HepG2 (cell line): ENCODE measurements at regions not wholly inside any gene's neighbourhood (a gene's known extent, or its start where the extent isn't known, plus 50 kb on each side); places are given as distances from the start of the nearest gene placed in this dataset.

ENCODE experiments used
- EZH2 ChIP-seq: conservative IDR thresholded peaks from 2 replicates; pipeline ENCODE4 v1.6.1; 2012; ENCODE audit warnings: mild to moderate bottlenecking, low read depth, low read length, moderate library complexity
- KDM4B ChIP-seq: sonication (generic); formaldehyde crosslinking; IDR thresholded peaks from 2 replicates; pipeline ENCODE4 v1.4.0; 2020; ENCODE audit warnings: missing genetic modification reagents
- RAD21 ChIP-seq: fragments of 450-650 bp; formaldehyde crosslinking; IDR thresholded peaks from 2 replicates; pipeline ENCODE4 v1.5.0; 2020; ENCODE audit warnings: mild to moderate bottlenecking
- YY1 ChIP-seq: IDR thresholded peaks from 2 replicates; pipeline ENCODE4 v1.6.1; 2011; ENCODE audit warnings: low read length, low read depth, moderate library complexity, mild to moderate bottlenecking; ENCODE audit not compliant: insufficient read depth, insufficient replicate concordance
- ZNF737 ChIP-seq: sonication (generic); formaldehyde crosslinking; IDR thresholded peaks from 2 replicates; pipeline ENCODE4 v1.5.0; 2020; ENCODE audit warnings: missing genetic modification reagents, mild to moderate bottlenecking, borderline replicate concordance
- ZZZ3 ChIP-seq: sonication (generic); formaldehyde crosslinking; IDR thresholded peaks from 2 replicates; pipeline ENCODE4 v1.4.0; 2020; ENCODE audit warnings: missing genetic modification reagents, mild to moderate bottlenecking, borderline replicate concordance
- TF ChIP-seq, protein P1 (sequence below): sonication (generic); formaldehyde crosslinking; IDR thresholded peaks from 2 replicates; pipeline ENCODE4 v1.5.0; 2020; ENCODE audit warnings: mild to moderate bottlenecking, missing genetic modification reagents, moderate library complexity
- TF ChIP-seq, protein P2 (sequence below): sonication (generic); formaldehyde crosslinking; IDR thresholded peaks from 2 replicates; pipeline ENCODE4 v1.8.1; 2022; ENCODE audit warnings: mild to moderate bottlenecking, missing genetic modification reagents
- TF ChIP-seq, protein P3 (sequence below): IDR thresholded peaks from 2 replicates; pipeline ENCODE4 v1.6.1; 2016; ENCODE audit warnings: missing compliant biosample characterization, missing genetic modification reagents, borderline replicate concordance

DNA sequence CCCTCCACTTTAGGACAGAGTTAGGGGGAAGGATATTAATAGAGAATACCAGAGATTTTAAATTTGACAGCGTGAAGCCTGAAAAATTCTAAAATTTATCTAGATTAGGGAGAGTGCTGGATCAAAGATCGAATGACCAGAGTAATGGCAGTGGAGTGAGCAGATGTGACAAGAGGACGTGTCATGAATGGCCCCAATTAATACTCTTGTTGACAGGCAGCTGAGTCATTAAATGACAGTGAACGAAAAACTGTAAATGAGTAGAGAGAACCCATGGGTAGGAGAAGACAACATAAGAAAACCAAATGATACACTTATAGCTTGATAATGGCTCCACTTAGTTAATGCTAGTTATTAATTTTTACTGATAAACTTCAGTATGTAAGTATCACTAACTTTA is 73.9 kb upstream of the PLEKHA5 start:
- TF ChIP-seq, protein P1, sequence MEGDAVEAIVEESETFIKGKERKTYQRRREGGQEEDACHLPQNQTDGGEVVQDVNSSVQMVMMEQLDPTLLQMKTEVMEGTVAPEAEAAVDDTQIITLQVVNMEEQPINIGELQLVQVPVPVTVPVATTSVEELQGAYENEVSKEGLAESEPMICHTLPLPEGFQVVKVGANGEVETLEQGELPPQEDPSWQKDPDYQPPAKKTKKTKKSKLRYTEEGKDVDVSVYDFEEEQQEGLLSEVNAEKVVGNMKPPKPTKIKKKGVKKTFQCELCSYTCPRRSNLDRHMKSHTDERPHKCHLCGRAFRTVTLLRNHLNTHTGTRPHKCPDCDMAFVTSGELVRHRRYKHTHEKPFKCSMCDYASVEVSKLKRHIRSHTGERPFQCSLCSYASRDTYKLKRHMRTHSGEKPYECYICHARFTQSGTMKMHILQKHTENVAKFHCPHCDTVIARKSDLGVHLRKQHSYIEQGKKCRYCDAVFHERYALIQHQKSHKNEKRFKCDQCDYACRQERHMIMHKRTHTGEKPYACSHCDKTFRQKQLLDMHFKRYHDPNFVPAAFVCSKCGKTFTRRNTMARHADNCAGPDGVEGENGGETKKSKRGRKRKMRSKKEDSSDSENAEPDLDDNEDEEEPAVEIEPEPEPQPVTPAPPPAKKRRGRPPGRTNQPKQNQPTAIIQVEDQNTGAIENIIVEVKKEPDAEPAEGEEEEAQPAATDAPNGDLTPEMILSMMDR (CRISPR knock-in tag): no peak
- no peak for TF ChIP-seq ZZZ3
- TF ChIP-seq YY1: no peak
- TF ChIP-seq, protein P2, sequence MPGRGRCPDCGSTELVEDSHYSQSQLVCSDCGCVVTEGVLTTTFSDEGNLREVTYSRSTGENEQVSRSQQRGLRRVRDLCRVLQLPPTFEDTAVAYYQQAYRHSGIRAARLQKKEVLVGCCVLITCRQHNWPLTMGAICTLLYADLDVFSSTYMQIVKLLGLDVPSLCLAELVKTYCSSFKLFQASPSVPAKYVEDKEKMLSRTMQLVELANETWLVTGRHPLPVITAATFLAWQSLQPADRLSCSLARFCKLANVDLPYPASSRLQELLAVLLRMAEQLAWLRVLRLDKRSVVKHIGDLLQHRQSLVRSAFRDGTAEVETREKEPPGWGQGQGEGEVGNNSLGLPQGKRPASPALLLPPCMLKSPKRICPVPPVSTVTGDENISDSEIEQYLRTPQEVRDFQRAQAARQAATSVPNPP: no peak
- TF ChIP-seq EZH2: no peak
- no peak for TF ChIP-seq ZNF737
- TF ChIP-seq, protein P3, sequence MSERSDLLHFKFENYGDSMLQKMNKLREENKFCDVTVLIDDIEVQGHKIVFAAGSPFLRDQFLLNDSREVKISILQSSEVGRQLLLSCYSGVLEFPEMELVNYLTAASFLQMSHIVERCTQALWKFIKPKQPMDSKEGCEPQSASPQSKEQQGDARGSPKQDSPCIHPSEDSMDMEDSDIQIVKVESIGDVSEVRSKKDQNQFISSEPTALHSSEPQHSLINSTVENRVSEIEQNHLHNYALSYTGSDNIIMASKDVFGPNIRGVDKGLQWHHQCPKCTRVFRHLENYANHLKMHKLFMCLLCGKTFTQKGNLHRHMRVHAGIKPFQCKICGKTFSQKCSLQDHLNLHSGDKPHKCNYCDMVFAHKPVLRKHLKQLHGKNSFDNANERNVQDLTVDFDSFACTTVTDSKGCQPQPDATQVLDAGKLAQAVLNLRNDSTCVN (CRISPR knock-in tag): no peak
- TF ChIP-seq RAD21 (CRISPR knock-in tag): no peak
- no peak for TF ChIP-seq KDM4B
